ENCODE measurements at regions not wholly inside any gene's neighbourhood (a gene's known extent, or its start where the extent isn't known, plus 50 kb on each side); places are given as distances from the start of the nearest gene placed in this dataset.
"Not testable (repeated sequence)": the region's sequence is repeated elsewhere in the genome, so short reads cannot be mapped to it uniquely, and the experiment has no call there.

DNA sequence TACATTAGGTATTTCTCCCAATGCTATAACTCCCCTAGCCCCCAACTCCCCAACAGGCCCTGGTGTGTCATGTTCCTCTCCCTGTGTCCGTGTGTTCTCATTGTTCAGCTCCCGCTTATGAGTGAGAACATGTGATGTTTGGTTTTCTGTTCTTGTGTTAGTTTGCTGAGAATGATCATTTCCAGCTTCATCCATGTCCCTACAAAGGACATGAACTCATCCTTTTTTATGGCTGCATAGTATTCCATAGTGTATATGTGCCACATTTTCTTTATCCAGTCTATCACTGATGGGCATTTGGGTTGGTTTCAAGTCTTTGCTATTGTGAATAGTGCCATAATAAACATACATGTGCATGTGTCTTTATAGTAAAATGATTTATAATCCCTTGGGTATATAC, 306.9 kb downstream of the TBC1D4 start:
- H3K27ac ChIP-seq (ENCODE audit: low read length); H3K4me1 ChIP-seq (ENCODE audit: control insufficient read depth, low read depth, low read length); H3K9me3 ChIP-seq (ENCODE audit: control insufficient read depth, low read depth, low read length); H3K4me3 ChIP-seq (ENCODE audit: low read length); H3K27me3 ChIP-seq (ENCODE audit: control insufficient read depth, insufficient read depth, low read length); H3K9ac ChIP-seq (ENCODE audit: low read length); H3K36me3 ChIP-seq (ENCODE audit: control insufficient read depth, low read depth, low read length): not testable (repeated sequence)

DNA sequence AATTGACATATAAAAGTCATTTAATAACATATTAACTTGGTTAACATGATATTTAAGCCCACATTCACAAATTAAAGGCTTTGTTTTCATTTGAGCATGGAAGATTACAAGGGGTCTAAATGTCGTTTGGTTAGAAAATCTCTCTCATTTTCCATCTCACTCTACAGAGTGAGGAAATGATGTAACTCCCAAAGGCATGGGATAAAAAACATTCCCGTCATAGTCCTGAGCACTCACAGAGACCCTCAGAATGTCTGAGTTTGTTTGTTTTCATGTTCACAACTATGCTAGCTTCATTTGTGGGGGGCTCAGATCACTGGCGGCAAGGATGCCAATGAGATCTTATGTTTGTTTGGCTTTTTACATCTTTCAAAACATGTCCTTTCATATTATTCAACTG, 307.5 kb downstream of the TBC1D4 start:
- H3K27ac ChIP-seq (ENCODE audit: low read length): no peak overlapping the region
- H3K36me3 ChIP-seq (ENCODE audit: control insufficient read depth, low read depth, low read length): no peaks in the 10 kb centered on the region
- H3K4me3 ChIP-seq (ENCODE audit: low read length): no peak overlapping the region
- H3K9ac ChIP-seq (ENCODE audit: low read length): no peak overlapping the region
- no peaks in the 10 kb centered on the region for H3K27me3 ChIP-seq (ENCODE audit: control insufficient read depth, insufficient read depth, low read length)
- H3K9me3 ChIP-seq (ENCODE audit: control insufficient read depth, low read depth, low read length): no peaks in the 10 kb centered on the region
- H3K4me1 ChIP-seq (ENCODE audit: control insufficient read depth, low read depth, low read length): no peaks in the 10 kb centered on the region

DNA sequence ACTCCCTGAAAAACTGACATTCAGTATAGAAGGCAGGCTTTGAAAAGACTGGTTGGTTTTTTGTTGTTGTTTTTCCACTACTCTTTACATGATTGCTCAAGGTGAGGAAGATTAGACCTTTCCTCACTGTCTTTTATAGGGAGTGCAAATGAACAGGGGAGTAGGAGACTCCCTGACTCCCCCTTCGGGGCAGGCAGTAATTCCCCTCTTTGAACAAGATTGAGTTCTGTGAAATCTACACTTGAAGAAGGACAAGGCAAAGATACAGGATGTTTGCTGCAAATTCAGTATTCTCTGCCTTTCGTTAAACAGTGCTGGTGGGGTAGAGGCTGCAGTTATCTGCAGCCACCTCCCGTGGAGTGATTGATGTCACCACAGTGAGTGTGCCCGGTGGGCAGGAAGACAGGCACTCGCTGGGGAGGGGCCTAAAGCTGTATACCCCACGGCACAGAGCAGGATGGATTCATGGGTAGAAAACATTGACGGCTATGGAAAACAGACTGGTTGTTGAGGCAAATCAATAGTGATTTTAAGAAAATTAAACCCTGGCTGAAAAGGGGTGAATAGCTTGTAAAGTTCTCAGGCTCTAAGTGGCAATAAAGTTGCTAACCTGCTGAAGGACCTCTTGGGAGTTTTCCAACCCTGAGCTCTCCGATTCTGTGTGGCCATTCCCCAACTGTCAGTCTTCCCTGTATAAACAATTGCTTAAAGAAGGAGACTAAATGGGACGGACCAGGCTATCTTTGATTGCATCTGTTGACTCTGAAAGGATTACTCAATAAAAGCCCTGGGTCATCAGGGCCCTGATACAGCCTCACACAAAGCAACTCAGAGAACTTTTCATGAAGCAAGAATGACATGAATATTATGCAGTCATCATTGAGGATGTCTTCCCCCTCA, 308.3 kb downstream of the TBC1D4 start:
- Histone ChIP-seq H3K4me1 (ENCODE audit: control insufficient read depth, low read depth, low read length) (no peaks in the 10 kb centered on the region), H3K27ac (ENCODE audit: low read length) (no peak overlapping the region), H3K27me3 (ENCODE audit: control insufficient read depth, insufficient read depth, low read length) (no peaks in the 10 kb centered on the region), H3K4me3 (ENCODE audit: low read length) (no peak overlapping the region), H3K9ac (ENCODE audit: low read length) (no peak overlapping the region), H3K9me3 (ENCODE audit: control insufficient read depth, low read depth, low read length) (no peaks in the 10 kb centered on the region), H3K36me3 (ENCODE audit: control insufficient read depth, low read depth, low read length) (no peaks in the 10 kb centered on the region)

DNA sequence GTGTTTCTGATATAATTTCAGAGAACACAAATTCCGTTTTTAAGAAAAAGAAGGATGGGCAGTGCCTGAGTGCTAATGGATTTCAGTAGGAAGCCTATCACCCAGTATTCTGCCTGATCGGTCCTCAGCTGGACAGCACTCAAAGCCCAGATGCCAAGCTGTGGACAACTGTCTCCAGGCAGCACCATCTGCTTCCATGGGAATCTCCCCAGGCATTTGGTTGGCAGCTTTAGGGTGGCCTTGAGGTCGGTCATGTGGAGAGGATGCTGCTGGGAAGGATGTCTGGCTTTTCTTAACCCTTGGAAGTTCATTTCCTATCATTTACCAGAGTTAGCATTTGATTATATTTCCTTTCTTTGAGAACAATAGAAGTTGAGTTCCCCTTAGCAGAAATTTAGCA, 311.7 kb downstream of the TBC1D4 start:
- no peak overlapping the region for H3K9ac ChIP-seq (ENCODE audit: low read length)
- H3K4me3 ChIP-seq (ENCODE audit: low read length): no peak overlapping the region
- no peaks in the 10 kb centered on the region for H3K36me3 ChIP-seq (ENCODE audit: control insufficient read depth, low read depth, low read length)
- H3K9me3 ChIP-seq (ENCODE audit: control insufficient read depth, low read depth, low read length): no peaks in the 10 kb centered on the region
- H3K27me3 ChIP-seq (ENCODE audit: control insufficient read depth, insufficient read depth, low read length): no peaks in the 10 kb centered on the region
- no peaks in the 10 kb centered on the region for H3K4me1 ChIP-seq (ENCODE audit: control insufficient read depth, low read depth, low read length)
- H3K27ac ChIP-seq (ENCODE audit: low read length): no peak overlapping the region

GRCh38 chr13:75165543-75166230, 316.3 kb downstream of the TBC1D4 start:
- H3K9ac ChIP-seq (ENCODE audit: low read length): no peak overlapping the region
- no peaks in the 10 kb centered on the region for H3K36me3 ChIP-seq (ENCODE audit: control insufficient read depth, low read depth, low read length)
- no peaks in the 10 kb centered on the region for H3K27me3 ChIP-seq (ENCODE audit: control insufficient read depth, insufficient read depth, low read length)
- H3K9me3 ChIP-seq (ENCODE audit: control insufficient read depth, low read depth, low read length): no peaks in the 10 kb centered on the region
- no peak overlapping the region for H3K27ac ChIP-seq (ENCODE audit: low read length)
- peaks cover 8% of the 10 kb centered on the region for H3K4me1 ChIP-seq (ENCODE audit: control insufficient read depth, low read depth, low read length)
- H3K4me3 ChIP-seq (ENCODE audit: low read length): no peak overlapping the region

- Histone ChIP-seq H3K27ac (ENCODE audit: low read length) (no peak overlapping the region), H3K9ac (ENCODE audit: low read length) (no peak overlapping the region), H3K36me3 (ENCODE audit: control insufficient read depth, low read depth, low read length) (no peaks in the 10 kb centered on the region), H3K4me1 (ENCODE audit: control insufficient read depth, low read depth, low read length) (peaks cover 8% of the 10 kb centered on the region), H3K4me3 (ENCODE audit: low read length) (no peak overlapping the region), H3K9me3 (ENCODE audit: control insufficient read depth, low read depth, low read length) (no peaks in the 10 kb centered on the region), H3K27me3 (ENCODE audit: control insufficient read depth, insufficient read depth, low read length) (no peaks in the 10 kb centered on the region)
Measured at GRCh38 chr13:75161804-75162203, 320.2 kb downstream of the TBC1D4 start.

- Histone ChIP-seq H3K27ac (ENCODE audit: low read length) (no peak overlapping the region), H3K36me3 (ENCODE audit: control insufficient read depth, low read depth, low read length) (no peaks in the 10 kb centered on the region), H3K4me1 (ENCODE audit: control insufficient read depth, low read depth, low read length) (peaks cover 8% of the 10 kb centered on the region), H3K4me3 (ENCODE audit: low read length) (no peak overlapping the region), H3K9me3 (ENCODE audit: control insufficient read depth, low read depth, low read length) (no peaks in the 10 kb centered on the region), H3K27me3 (ENCODE audit: control insufficient read depth, insufficient read depth, low read length) (no peaks in the 10 kb centered on the region), H3K9ac (ENCODE audit: low read length) (no peak overlapping the region)
Measured at GRCh38 chr13:75160984-75161383, 321.0 kb downstream of the TBC1D4 start.

DNA sequence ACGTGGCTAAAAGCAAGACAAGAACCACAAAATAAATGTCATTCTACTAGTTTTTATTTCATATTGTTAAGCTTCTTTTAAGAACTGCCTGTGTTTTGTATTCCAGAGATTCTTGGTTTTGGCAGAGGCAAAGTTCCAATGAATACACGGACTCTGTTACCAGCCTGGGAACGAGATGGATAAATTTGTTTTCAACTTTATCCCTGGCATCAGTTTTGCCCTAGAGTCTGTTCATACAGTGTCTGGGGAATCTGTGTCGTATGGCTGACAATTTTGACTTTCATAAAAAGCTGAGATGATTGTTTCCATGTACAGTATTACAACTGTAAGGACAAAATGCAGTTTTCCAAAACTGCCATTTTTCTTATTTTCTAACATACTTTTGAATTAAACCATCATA, 327.6 kb downstream of the TBC1D4 start:
- Histone ChIP-seq H3K27me3 (ENCODE audit: control insufficient read depth, insufficient read depth, low read length) (no peaks in the 10 kb centered on the region), H3K4me3 (ENCODE audit: low read length) (no peak overlapping the region), H3K9me3 (ENCODE audit: control insufficient read depth, low read depth, low read length) (peaks cover 3% of the 10 kb centered on the region), H3K36me3 (ENCODE audit: control insufficient read depth, low read depth, low read length) (no peaks in the 10 kb centered on the region), H3K27ac (ENCODE audit: low read length) (no peak overlapping the region), H3K9ac (ENCODE audit: low read length) (no peak overlapping the region), H3K4me1 (ENCODE audit: control insufficient read depth, low read depth, low read length) (no peaks in the 10 kb centered on the region)

GRCh38 chr13:75153834-75154233, 328.1 kb downstream of the TBC1D4 start:
- Histone ChIP-seq H3K9ac (ENCODE audit: low read length) (no peak overlapping the region), H3K27ac (ENCODE audit: low read length) (no peak overlapping the region), H3K4me1 (ENCODE audit: control insufficient read depth, low read depth, low read length) (no peaks in the 10 kb centered on the region), H3K36me3 (ENCODE audit: control insufficient read depth, low read depth, low read length) (no peaks in the 10 kb centered on the region), H3K27me3 (ENCODE audit: control insufficient read depth, insufficient read depth, low read length) (no peaks in the 10 kb centered on the region), H3K4me3 (ENCODE audit: low read length) (no peak overlapping the region), H3K9me3 (ENCODE audit: control insufficient read depth, low read depth, low read length) (peaks cover 3% of the 10 kb centered on the region)

- H3K36me3 ChIP-seq (ENCODE audit: control insufficient read depth, low read depth, low read length): no peaks in the 10 kb centered on the region
- H3K27me3 ChIP-seq (ENCODE audit: control insufficient read depth, insufficient read depth, low read length): no peaks in the 10 kb centered on the region
- peaks cover 3% of the 10 kb centered on the region for H3K9me3 ChIP-seq (ENCODE audit: control insufficient read depth, low read depth, low read length)
- H3K27ac ChIP-seq (ENCODE audit: low read length): no peak overlapping the region
- no peak overlapping the region for H3K4me3 ChIP-seq (ENCODE audit: low read length)
- H3K4me1 ChIP-seq (ENCODE audit: control insufficient read depth, low read depth, low read length): no peaks in the 10 kb centered on the region
- H3K9ac ChIP-seq (ENCODE audit: low read length): no peak overlapping the region
Measured at GRCh38 chr13:75153386-75153785, 328.6 kb downstream of the TBC1D4 start.

GRCh38 chr13:75151081-75151643, 330.8 kb downstream of the TBC1D4 start:
- Histone ChIP-seq H3K27ac (ENCODE audit: low read length) (no peak overlapping the region), H3K9ac (ENCODE audit: low read length) (no peak overlapping the region), H3K9me3 (ENCODE audit: control insufficient read depth, low read depth, low read length) (peaks cover 3% of the 10 kb centered on the region), H3K4me3 (ENCODE audit: low read length) (no peak overlapping the region), H3K27me3 (ENCODE audit: control insufficient read depth, insufficient read depth, low read length) (no peaks in the 10 kb centered on the region), H3K36me3 (ENCODE audit: control insufficient read depth, low read depth, low read length) (no peaks in the 10 kb centered on the region), H3K4me1 (ENCODE audit: control insufficient read depth, low read depth, low read length) (no peaks in the 10 kb centered on the region)

All from iPS-18a (cell line).